ENCODE measurements at regions not wholly inside any gene's neighbourhood (a gene's known extent, or its start where the extent isn't known, plus 50 kb on each side); places are given as distances from the start of the nearest gene placed in this dataset.

DNA sequence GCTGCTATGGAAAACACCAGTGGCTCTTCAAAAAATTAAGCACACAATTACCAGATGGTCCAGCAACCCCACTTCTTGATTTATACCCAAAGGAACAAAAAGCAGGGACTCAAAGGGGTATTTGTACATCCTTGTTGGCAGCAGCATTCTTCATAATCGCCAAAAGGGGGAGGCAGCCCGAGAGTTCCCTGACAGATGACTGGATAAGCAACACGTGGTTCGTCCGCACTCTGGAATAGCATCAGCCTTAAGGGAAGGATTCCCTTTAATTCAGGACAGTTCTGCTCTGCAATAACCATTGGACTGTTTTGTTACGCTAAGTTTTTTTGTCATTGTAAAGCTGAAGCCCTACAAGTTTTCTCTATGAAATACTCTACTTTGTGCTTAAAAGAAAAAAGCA is 76.7 kb upstream of the TWIST2 start:
- TF ChIP-seq EP300 (IDR thresholded peaks at IDR 0.05; ENCODE audit: low read depth): no peak
- TF ChIP-seq, protein P1, sequence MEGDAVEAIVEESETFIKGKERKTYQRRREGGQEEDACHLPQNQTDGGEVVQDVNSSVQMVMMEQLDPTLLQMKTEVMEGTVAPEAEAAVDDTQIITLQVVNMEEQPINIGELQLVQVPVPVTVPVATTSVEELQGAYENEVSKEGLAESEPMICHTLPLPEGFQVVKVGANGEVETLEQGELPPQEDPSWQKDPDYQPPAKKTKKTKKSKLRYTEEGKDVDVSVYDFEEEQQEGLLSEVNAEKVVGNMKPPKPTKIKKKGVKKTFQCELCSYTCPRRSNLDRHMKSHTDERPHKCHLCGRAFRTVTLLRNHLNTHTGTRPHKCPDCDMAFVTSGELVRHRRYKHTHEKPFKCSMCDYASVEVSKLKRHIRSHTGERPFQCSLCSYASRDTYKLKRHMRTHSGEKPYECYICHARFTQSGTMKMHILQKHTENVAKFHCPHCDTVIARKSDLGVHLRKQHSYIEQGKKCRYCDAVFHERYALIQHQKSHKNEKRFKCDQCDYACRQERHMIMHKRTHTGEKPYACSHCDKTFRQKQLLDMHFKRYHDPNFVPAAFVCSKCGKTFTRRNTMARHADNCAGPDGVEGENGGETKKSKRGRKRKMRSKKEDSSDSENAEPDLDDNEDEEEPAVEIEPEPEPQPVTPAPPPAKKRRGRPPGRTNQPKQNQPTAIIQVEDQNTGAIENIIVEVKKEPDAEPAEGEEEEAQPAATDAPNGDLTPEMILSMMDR (IDR thresholded peaks at IDR 0.05): no peak

Measured in transverse colon (tissue), 3 donors.